HG02870 (cell line): ENCODE measurements at regions not wholly inside any gene's neighbourhood (a gene's known extent, or its start where the extent isn't known, plus 50 kb on each side); places are given as distances from the start of the nearest gene placed in this dataset.
"Not testable (repeated sequence)": the region's sequence is repeated elsewhere in the genome, so short reads cannot be mapped to it uniquely, and the experiment has no call there.

Experiments used
- ATAC-seq: cut with Tn5 transposase; IDR thresholded peaks from one replicate; pipeline ENCODE4 v1.9.1; 2021; ENCODE audit warnings: mild to moderate bottlenecking, moderate library complexity; ENCODE audit not compliant: unreplicated experiment

- ATAC-seq: no peak
Observed at GRCh38 chr4:187103351-187103750, 379.7 kb upstream of the FAT1 start.

GRCh38 chr4:187108845-187109244 lies 385.2 kb upstream of the FAT1 start:
- no peak for ATAC-seq

GRCh38 chr4:187109636-187110035 lies 386.0 kb upstream of the FAT1 start:
- no peak for ATAC-seq

DNA sequence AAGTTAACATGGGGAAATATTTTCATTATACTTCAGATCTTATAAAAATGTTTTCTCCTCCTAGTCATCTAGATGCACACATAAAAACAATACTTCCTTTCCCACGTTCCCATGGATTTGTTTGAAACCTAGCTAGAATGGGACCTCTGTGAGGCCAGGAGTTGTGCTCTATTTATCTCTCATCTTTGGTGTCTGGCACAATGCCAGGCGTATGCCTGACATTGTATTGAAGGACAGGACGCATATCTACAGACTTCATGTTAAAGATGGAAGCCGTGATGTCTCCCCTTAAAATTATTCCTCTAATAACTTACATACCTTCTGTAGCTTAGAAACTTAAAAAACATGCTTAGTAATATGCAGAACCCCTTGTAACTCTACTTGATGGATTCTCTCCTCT lies 394.5 kb upstream of the FAT1 start:
- ATAC-seq: no peak

GRCh38 chr4:187118602-187119120 lies 395.0 kb upstream of the FAT1 start:
- no peak for ATAC-seq

DNA sequence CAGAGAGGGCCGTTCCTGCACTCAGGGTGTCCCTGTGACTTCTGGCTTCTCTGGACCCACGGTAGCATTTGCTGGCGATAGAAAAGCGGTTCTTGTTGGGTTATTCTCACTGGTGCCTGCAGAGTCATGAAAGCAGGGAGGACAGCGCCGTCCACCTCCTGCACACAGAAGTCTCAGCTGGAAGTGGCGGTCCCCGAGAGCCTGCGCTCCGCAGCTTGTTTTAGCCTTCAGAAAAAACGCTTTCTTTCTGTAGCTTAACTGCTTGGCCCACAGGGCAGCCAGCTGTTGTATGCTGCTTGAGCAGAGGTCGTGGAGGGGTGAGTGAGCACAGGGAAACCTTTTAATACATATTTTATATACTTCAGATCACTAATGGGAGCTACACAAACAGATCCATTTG lies 400.7 kb upstream of the FAT1 start:
- ATAC-seq: no peak

GRCh38 chr4:187125062-187125461 lies 401.4 kb upstream of the FAT1 start:
- no peak for ATAC-seq

- no peak for ATAC-seq
Observed at GRCh38 chr4:187127456-187127855, 403.8 kb upstream of the FAT1 start.

GRCh38 chr4:187128222-187128621 lies 404.6 kb upstream of the FAT1 start:
- ATAC-seq: no peak

DNA sequence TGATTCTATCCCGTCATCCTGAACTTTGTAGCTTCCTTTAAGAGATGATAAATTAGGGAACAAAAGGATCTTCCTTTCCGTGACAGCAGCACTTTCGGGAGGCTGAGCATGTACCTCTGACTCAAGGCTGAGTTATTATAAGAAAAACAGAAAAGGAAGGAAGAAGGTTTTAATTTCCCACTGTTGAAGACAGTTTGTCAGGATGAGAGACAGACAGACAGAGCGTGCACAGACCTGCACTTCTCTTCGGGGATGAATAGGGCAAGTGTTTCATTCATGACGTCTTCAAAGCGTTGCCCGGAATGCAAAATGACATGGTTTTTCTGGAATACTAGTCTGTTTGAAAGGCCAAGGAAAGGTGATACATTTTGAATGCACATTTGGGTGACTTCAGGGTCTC lies 405.3 kb upstream of the FAT1 start:
- ATAC-seq: no peak

GRCh38 chr4:187131826-187132225 lies 408.2 kb upstream of the FAT1 start:
- ATAC-seq: not testable (repeated sequence)

DNA sequence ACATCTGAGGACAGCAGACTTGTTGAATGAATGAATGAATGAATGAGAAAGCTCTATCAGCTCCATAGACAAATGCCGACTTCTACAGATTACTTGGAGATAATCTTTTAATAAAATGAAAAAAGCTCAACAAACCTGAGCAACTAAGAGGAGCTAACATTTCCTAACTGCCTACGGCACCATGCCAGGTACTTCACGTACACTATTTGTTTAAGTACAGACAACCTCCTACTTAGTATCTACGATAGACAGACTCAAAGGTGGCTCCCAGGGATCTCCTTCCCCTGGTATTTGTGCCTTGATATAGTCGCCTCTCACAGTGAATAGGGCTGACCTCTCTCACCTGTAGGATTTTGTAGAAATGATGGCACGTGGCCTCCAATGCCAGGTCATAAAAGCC lies 412.2 kb upstream of the FAT1 start:
- ATAC-seq: no peak

DNA sequence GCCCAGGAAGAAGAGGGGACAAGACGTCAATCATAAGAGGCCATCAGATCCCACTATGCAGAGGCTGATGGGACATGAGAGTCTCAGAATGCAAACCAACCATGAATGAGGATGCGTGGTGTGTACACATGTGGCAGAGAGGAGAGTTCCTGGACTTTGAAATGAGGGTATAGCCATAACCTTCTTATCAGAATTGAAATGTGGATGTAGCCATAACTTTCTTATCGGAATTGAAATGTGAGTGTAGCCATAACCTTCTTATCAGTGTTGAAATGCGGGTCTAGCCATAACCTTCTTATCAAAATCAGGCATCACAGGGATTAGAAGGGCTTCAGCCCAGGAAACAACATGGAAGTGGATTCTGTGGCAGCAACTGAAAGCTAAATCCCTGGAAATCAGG lies 415.5 kb upstream of the FAT1 start:
- ATAC-seq: no peak

DNA sequence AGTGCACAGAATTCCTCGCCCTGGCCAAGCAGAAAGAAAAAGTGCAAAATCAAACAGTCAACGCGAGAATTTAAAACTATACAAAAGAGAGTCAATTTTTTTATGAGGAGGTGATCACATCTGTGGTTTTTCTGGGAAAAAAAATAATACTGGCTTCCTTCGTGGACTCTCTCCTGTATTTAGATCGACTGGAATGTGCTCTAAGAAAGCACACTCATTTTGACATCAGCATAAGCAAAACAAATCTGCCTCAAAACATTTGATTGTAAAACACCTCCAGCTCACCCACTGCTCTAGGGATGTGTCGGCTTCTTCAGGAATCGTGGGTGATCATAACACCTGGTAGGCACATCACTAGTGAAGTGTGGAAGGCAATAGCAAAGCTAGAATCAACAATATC lies 417.4 kb upstream of the FAT1 start:
- ATAC-seq: no peak

- ATAC-seq: no peak
Observed at GRCh38 chr4:187149229-187149945, 425.7 kb upstream of the FAT1 start.

DNA sequence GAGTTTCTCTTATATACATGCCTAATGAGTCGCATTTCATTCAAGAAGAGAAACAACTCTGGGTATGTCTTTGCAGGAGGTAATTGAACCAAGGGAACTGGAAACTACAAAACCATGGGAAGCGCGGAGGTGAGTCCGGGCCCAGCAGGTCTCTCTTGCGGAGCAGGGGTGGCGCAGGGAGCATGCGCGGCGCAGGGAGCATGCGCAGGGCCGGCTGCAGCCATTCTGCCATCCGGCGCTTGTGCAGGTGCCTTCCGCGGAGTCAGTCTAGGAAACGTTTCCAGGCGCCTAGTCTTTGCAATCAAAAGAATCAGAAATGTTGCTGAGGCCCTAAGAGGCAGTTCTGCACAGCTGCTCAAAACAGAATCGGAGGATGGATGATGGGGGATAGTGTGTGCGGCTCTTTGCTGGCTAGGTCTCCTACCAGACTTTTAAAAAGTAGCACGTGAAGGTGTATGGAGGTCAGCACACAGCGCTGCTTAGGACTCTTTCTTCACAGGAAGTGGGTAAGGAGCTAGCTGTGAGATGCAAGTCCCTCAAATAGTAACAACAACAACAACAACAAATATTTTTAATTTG lies 433.8 kb upstream of the FAT1 start:
- ATAC-seq: no peak

GRCh38 chr4:187158003-187158402 lies 434.3 kb upstream of the FAT1 start:
- ATAC-seq: no peak

DNA sequence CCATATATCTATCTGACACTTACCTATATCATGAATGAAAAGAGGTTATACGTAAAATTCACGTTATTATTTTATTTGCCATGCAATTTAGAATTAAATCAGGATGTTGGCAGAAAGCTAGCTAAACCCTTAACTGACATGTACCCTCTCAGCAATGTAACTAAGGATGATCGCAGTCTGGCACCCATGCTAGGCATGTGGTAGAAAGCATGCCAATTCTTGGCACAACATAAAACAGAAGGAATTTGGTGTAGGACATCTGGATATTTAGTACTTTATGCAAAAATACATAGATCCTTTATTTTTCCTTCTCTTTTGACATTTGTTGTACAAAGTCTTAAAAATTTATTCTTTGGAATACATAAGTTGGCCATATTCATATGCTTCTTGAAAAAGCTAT lies 436.8 kb upstream of the FAT1 start:
- no peak for ATAC-seq

- ATAC-seq: no peak
Observed at GRCh38 chr4:187166886-187167512, 443.3 kb upstream of the FAT1 start.

- no peak for ATAC-seq
Observed at GRCh38 chr4:187171706-187172339, 448.2 kb upstream of the FAT1 start.

- no peak for ATAC-seq
Observed at GRCh38 chr4:187172340-187172761, 448.7 kb upstream of the FAT1 start.

- ATAC-seq: no peak
Observed at GRCh38 chr4:187174749-187175148, 451.1 kb upstream of the FAT1 start.
